Uterus (tissue), 2 donors: ENCODE measurements at regions not wholly inside any gene's neighbourhood (a gene's known extent, or its start where the extent isn't known, plus 50 kb on each side); places are given as distances from the start of the nearest gene placed in this dataset.

Experiments
- CTCF ChIP-seq, 4 experiments: fragments of 200-600 bp in 2 of 4; fragments of 450-650 bp in 2 of 4; sonication (generic) in 2 of 4; IDR thresholded peaks; one replicate each; pipeline ENCODE4 v1.5.1; 2016 to 2019; ENCODE audit warnings: antibody characterized with exemption in 4 of 4, mild to moderate bottlenecking in 2 of 4, moderate library complexity in 1 of 4
- POLR2A ChIP-seq, 2 donors: fragments of 450-650 bp; IDR thresholded peaks; one replicate each; pipeline ENCODE4 v1.6.1; 2016; ENCODE audit warnings: antibody characterized with exemption in 2 of 2, mild to moderate bottlenecking in 1 of 2, moderate library complexity in 1 of 2

DNA sequence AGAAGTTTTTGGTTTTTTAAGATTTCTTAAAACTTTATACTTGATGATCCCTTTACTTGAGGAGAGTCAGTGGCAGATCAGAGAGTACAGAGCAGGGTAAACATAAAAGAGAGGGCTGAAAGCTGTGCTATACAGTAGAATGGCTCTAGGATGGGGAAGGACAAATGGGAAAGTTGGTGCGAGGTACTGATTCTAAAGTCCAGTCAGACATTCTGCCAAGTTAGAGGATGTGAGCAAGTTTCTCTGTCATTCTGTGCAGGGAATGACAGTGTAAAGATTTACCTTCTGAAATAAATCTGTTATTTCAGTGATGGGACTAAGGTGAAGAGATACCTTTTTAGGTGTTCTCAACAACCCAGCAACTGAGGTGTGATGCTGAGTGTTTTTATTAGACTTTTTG, 100.1 kb upstream of the GBE1 start:
- TF ChIP-seq CTCF (IDR thresholded peaks at IDR 0.05) (no peak), POLR2A (IDR thresholded peaks at IDR 0.05) (no peak)
